Liver (tissue), 8 donors: ENCODE measurements at regions not wholly inside any gene's neighbourhood (a gene's known extent, or its start where the extent isn't known, plus 50 kb on each side); places are given as distances from the start of the nearest gene placed in this dataset.
"Not testable (repeated sequence)": the region's sequence is repeated elsewhere in the genome, so short reads cannot be mapped to it uniquely, and the experiment has no call there.

Experiments
- DNase-seq: peaks from one replicate; pipeline ENCODE4 v3.0.0-alpha.2; 2017; ENCODE audit warnings: low spot score
- H3K27ac ChIP-seq, 2 donors: one replicate each; pipeline ENCODE4 v1.7.0; 2013; ENCODE audit warnings: inconsistent platforms in 2 of 2, low read length in 2 of 2, control low read depth in 1 of 2, low read depth in 1 of 2, mild to moderate bottlenecking in 1 of 2
- H3K27me3 ChIP-seq, 4 donors: one replicate each; pipeline versions ENCODE4 v1.6.1 to v1.7.0; 2013; ENCODE audit warnings: low read length in 3 of 4, inconsistent platforms in 1 of 4, mild to moderate bottlenecking in 1 of 4, moderate library complexity in 1 of 4; ENCODE audit not compliant: control insufficient read depth in 4 of 4, insufficient read depth in 4 of 4
- H3K36me3 ChIP-seq, 4 donors: one replicate each; pipeline versions ENCODE4 v1.6.1 to v1.7.0; 2013; ENCODE audit warnings: low read length in 3 of 4, mild to moderate bottlenecking in 3 of 4, low read depth in 1 of 4, moderate library complexity in 1 of 4; ENCODE audit not compliant: control insufficient read depth in 4 of 4, insufficient read depth in 3 of 4
- H3K4me1 ChIP-seq, 4 donors: one replicate each; pipeline versions ENCODE4 v1.6.1 to v1.7.0; 2013; ENCODE audit warnings: low read length in 3 of 4, mild to moderate bottlenecking in 3 of 4, moderate library complexity in 1 of 4; ENCODE audit not compliant: control insufficient read depth in 4 of 4, insufficient read depth in 4 of 4
- H3K4me3 ChIP-seq, 3 donors: one replicate each; pipeline versions ENCODE4 v1.6.1 to v1.7.0; 2013; ENCODE audit warnings: low read length in 3 of 3, control low read depth in 1 of 3, low read depth in 1 of 3, mild to moderate bottlenecking in 1 of 3
- H3K9ac ChIP-seq, 2 donors: one replicate each; pipeline ENCODE4 v1.7.0; 2013; ENCODE audit warnings: low read length in 2 of 2, mild to moderate bottlenecking in 2 of 2, moderate library complexity in 2 of 2, control low read depth in 1 of 2, low read depth in 1 of 2
- H3K9me3 ChIP-seq, 4 donors: one replicate each; pipeline versions ENCODE4 v1.6.1 to v1.7.0; 2013; ENCODE audit warnings: low read length in 3 of 4; ENCODE audit not compliant: control insufficient read depth in 4 of 4
- EGR1 ChIP-seq, 2 donors: IDR thresholded peaks; 2 replicates each; pipeline ENCODE4 v1.6.1; 2016 to 2018; ENCODE audit warnings: antibody characterized with exemption in 2 of 2, low read depth in 2 of 2
- FOXA1 ChIP-seq: IDR thresholded peaks from 2 replicates; pipeline ENCODE4 v1.6.1; 2016; ENCODE audit warnings: antibody characterized with exemption
- FOXA2 ChIP-seq: IDR thresholded peaks from 2 replicates; pipeline ENCODE4 v1.6.1; 2016; ENCODE audit warnings: antibody characterized with exemption
- GABPA ChIP-seq, 2 donors: IDR thresholded peaks in 1 of 2; conservative IDR thresholded peaks in 1 of 2; 2 replicates each; pipeline ENCODE4 v1.6.1; 2016; ENCODE audit warnings: antibody characterized with exemption in 2 of 2, mild to moderate bottlenecking in 1 of 2, moderate library complexity in 1 of 2
- HNF4A ChIP-seq, 2 donors: conservative IDR thresholded peaks; 2 replicates each; pipeline ENCODE4 v1.6.1; 2016; ENCODE audit warnings: antibody characterized with exemption in 2 of 2, mild to moderate bottlenecking in 2 of 2
- JUND ChIP-seq, 2 donors: IDR thresholded peaks; 2 replicates each; pipeline ENCODE4 v1.6.1; 2016; ENCODE audit warnings: antibody characterized with exemption in 2 of 2
- NR2F2 ChIP-seq: IDR thresholded peaks from 2 replicates; pipeline ENCODE4 v1.6.1; 2016; ENCODE audit warnings: antibody characterized with exemption
- RAD21 ChIP-seq, 2 donors: IDR thresholded peaks; 2 replicates each; pipeline ENCODE4 v1.6.1; 2016; ENCODE audit warnings: antibody characterized with exemption in 2 of 2, mild to moderate bottlenecking in 2 of 2
- RXRA ChIP-seq, 2 donors: IDR thresholded peaks; 2 replicates each; pipeline ENCODE4 v1.6.1; 2017 to 2018; ENCODE audit warnings: antibody characterized with exemption in 2 of 2, mild to moderate bottlenecking in 1 of 2
- TAF1 ChIP-seq: conservative IDR thresholded peaks from 2 replicates; pipeline ENCODE4 v1.6.1; 2016; ENCODE audit warnings: antibody characterized with exemption, mild to moderate bottlenecking
- YY1 ChIP-seq: IDR thresholded peaks from 2 replicates; pipeline ENCODE4 v1.6.1; 2016; ENCODE audit warnings: antibody characterized with exemption, mild to moderate bottlenecking
- WGBS: extraction: QIAGEN DNeasy Blood & Tissue Kit; methylation state at CpG from one replicate; pipeline ENCODE4 v1.1.7; 2013; 5-methylcytosine and 5-hydroxymethylcytosine counted together
- TF ChIP-seq, protein P1 (sequence below): fragments of 150-350 bp; IDR thresholded peaks from 2 replicates; pipeline ENCODE4 v1.5.1; 2017; ENCODE audit warnings: improper control_type of control experiment, low read depth, low read length; ENCODE audit not compliant: missing input control
- TF ChIP-seq, protein P2 (sequence below): IDR thresholded peaks from 2 replicates; pipeline ENCODE4 v1.6.1; 2016; ENCODE audit warnings: antibody characterized with exemption
- TF ChIP-seq, protein P3 (sequence below): IDR thresholded peaks from 2 replicates; pipeline ENCODE4 v1.6.1; 2016; ENCODE audit warnings: antibody characterized with exemption
- donor health status: healthy.
- donor health status: healthy.
- donor health status: healthy.
- donor health status: healthy.
- donor health status: healthy.

DNA sequence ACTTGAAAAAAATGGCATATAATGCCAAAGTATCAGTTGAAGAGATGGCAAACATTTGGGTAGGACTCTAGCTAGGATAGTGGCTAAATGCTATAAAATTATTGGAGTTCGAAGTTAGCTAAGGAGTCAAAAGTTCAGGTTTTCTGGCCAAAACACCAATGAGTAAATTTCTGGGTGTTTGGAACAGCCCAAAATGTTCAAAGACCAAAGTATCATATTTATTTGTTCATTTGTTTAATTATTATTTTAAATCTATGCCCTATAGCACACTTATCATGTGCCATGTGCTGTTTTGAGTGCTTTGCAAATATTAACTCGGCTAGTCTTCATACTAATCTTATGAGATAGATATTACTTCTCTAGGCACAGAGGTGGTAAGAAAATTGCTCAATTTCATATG lies 285.5 kb downstream of the TEX13C start:
- H3K9ac ChIP-seq, result no peak overlapping the region
- TF ChIP-seq HNF4A (conservative IDR thresholded peaks at IDR 0.05), result peak; percentile 60 to 73
- peak; percentile 40 to 64 for TF ChIP-seq RXRA (IDR thresholded peaks at IDR 0.05)
- no peak for TF ChIP-seq TAF1
- no peaks in the 10 kb centered on the region for H3K36me3 ChIP-seq
- no peaks in the 10 kb centered on the region for H3K9me3 ChIP-seq
- H3K27ac ChIP-seq, result no peak overlapping the region
- no peak overlapping the region for H3K4me3 ChIP-seq
- H3K4me1 ChIP-seq, result peaks cover 0 to 2% (median 2%) of the 10 kb centered on the region in 4 donors
- 38% methylated on average over 2 of the region's 2 CpGs for WGBS
- no peaks in the 10 kb centered on the region for H3K27me3 ChIP-seq
- no peak for DNase-seq

DNA sequence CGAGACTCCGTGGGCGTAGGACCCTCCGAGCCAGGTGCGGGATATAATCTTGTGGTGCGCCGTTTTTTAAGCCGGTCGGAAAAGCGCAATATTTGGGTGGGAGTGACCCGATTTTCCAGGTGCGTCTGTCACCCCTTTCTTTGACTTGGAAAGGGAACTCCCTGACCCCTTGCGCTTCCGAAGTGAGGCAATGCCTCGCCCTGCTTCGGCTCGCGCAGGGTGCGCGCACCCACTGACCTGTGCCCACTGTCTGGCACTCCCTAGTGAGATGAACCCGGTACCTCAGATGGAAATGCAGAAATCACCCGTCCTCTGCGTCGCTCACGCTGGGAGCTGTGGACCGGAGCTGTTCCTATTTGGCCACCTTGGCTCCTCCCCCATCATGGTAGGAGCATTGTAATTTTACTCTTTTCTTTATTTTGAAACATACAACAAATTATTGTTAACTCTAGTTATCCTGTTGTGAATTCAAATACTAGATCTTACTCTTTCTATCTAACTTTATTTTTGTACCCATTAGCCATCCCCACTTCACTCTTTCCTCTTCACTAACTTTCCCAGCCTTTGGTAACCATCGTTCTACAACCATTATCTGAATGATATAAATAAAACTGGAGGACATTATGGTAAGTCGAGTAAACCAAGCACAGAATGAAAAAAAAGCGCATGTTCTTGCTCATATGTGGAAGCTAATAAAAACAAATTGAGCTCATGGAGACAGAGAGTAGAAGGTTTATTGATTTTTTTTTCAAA lies 295.1 kb downstream of the TEX13C start:
- DNase-seq, H3K27ac ChIP-seq, H3K9me3 ChIP-seq, H3K9ac ChIP-seq, H3K4me3 ChIP-seq, H3K27me3 ChIP-seq, H3K36me3 ChIP-seq, H3K4me1 ChIP-seq: not testable (repeated sequence)
- WGBS, result 90% methylated on average over 25 of the region's 29 CpGs

DNA sequence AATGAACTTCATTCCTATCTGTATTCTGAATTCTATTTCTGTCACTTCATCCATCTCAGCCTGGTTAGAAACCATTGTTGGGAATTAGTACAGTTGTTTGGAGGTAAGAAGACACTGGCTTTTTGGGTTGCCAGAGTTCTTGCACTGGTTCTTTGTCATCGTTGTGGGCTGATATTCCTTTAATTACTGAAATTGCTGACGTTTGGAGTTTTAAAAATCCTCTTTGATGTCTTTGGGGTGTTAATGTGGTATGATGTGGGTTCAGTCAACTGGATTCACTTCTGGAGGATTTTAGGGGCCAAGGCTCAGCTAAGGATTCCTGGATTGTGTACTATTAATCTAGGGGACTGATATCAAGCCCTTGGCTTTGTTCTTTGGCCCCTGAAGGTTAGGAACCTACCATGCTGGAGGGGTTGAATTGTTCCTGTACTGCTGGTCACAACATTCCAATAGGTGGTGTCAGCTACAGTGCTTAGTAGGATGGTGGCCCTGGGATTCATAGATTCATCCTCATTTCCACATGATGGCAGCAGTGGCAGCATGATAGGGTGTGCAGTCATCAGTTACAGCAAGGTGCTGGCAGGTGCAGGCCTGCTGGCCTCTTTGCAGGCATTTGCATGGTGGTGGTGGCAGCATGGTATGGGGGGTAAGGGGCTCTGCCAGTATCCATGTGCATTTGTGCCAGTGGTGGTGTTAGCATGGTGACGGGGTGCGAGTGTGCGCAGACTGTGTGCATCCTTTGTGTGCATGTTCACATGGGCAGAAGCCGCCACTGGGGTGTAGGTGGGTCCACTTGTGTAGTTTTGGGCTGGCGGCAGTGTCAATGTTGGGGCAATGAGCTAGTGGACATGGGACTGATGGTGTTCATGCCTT lies 301.3 kb downstream of the TEX13C start:
- H3K4me3 ChIP-seq, result no peak overlapping the region
- H3K9me3 ChIP-seq, result peaks cover 0 to 2% (median 0%) of the 10 kb centered on the region in 4 donors
- no peaks in the 10 kb centered on the region for H3K36me3 ChIP-seq
- TF ChIP-seq RAD21 (IDR thresholded peaks at IDR 0.05) (peak; percentile 31 to 57), TAF1 (no peak)
- no peak overlapping the region for H3K27ac ChIP-seq
- no peak overlapping the region for H3K9ac ChIP-seq
- DNase-seq, result no peak
- no peaks in the 10 kb centered on the region for H3K27me3 ChIP-seq
- no peaks in the 10 kb centered on the region for H3K4me1 ChIP-seq
- 92% methylated on average over 7 of the region's 7 CpGs for WGBS

DNA sequence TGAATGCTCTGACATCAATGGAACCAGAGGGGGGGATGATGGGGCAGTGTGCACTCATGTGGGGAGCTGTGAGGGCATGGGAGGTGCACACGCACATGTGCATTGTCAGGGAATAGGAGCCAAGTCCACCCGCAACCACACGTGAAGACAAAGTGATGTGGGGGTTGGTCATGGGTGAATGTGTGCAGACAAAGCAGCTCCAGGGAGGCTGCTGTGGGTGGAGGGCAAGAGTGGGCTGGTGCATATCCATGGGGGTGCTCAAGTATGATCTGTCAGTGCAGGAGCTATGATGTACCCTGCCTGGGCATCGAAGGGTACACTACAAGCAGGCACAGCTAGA lies 301.9 kb downstream of the TEX13C start:
- no peak for DNase-seq
- 94% methylated on average over 4 of the region's 4 CpGs for WGBS
- peaks cover 0 to 2% (median 0%) of the 10 kb centered on the region in 4 donors for H3K9me3 ChIP-seq
- no peak overlapping the region for H3K27ac ChIP-seq
- H3K4me3 ChIP-seq, result no peak overlapping the region
- no peaks in the 10 kb centered on the region for H3K36me3 ChIP-seq
- no peak overlapping the region for H3K9ac ChIP-seq
- H3K4me1 ChIP-seq, result no peaks in the 10 kb centered on the region
- H3K27me3 ChIP-seq, result no peaks in the 10 kb centered on the region
- TF ChIP-seq JUND (IDR thresholded peaks at IDR 0.05) (no peak), YY1 (no peak), NR2F2 (no peak), RXRA (IDR thresholded peaks at IDR 0.05) (no peak), TAF1 (no peak), FOXA2 (no peak), GABPA (IDR thresholded peaks at IDR 0.05 in 1 of 2, conservative IDR thresholded peaks at IDR 0.05 in 1 of 2) (no peak), FOXA1 (no peak), EGR1 (IDR thresholded peaks at IDR 0.05; ENCODE audit: low read depth in 2 of 2) (no peak)
- TF ChIP-seq, protein P1, sequence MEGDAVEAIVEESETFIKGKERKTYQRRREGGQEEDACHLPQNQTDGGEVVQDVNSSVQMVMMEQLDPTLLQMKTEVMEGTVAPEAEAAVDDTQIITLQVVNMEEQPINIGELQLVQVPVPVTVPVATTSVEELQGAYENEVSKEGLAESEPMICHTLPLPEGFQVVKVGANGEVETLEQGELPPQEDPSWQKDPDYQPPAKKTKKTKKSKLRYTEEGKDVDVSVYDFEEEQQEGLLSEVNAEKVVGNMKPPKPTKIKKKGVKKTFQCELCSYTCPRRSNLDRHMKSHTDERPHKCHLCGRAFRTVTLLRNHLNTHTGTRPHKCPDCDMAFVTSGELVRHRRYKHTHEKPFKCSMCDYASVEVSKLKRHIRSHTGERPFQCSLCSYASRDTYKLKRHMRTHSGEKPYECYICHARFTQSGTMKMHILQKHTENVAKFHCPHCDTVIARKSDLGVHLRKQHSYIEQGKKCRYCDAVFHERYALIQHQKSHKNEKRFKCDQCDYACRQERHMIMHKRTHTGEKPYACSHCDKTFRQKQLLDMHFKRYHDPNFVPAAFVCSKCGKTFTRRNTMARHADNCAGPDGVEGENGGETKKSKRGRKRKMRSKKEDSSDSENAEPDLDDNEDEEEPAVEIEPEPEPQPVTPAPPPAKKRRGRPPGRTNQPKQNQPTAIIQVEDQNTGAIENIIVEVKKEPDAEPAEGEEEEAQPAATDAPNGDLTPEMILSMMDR, result no peak
- TF ChIP-seq, protein P2, sequence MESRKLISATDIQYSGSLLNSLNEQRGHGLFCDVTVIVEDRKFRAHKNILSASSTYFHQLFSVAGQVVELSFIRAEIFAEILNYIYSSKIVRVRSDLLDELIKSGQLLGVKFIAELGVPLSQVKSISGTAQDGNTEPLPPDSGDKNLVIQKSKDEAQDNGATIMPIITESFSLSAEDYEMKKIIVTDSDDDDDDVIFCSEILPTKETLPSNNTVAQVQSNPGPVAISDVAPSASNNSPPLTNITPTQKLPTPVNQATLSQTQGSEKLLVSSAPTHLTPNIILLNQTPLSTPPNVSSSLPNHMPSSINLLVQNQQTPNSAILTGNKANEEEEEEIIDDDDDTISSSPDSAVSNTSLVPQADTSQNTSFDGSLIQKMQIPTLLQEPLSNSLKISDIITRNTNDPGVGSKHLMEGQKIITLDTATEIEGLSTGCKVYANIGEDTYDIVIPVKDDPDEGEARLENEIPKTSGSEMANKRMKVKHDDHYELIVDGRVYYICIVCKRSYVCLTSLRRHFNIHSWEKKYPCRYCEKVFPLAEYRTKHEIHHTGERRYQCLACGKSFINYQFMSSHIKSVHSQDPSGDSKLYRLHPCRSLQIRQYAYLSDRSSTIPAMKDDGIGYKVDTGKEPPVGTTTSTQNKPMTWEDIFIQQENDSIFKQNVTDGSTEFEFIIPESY, result no peak
- TF ChIP-seq, protein P3, sequence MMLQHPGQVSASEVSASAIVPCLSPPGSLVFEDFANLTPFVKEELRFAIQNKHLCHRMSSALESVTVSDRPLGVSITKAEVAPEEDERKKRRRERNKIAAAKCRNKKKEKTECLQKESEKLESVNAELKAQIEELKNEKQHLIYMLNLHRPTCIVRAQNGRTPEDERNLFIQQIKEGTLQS, result no peak
